ENCODE measurements at regions not wholly inside any gene's neighbourhood (a gene's known extent, or its start where the extent isn't known, plus 50 kb on each side); places are given as distances from the start of the nearest gene placed in this dataset.

DNA sequence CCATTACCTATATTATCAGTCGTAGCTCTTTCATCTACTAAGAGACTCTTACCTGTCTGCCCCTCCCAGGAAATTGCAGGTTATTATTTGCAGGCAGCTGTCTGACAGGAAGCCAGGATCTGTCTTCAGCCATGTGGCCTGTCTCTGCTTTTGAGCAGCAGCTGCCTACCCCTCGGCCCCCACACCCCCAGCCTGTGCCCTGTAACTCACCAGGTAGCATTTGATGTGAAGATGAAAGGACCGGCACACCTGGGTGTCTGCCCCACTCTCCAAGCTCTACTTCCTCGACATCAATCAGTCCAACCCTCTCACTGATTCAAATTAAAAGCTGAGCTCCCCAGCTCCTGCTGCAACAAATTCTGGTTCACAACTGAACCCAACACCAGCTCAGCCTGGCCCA, 197.2 kb upstream of the CTNNB1 start:
- no peaks in the 10 kb centered on the region for H3K79me2 ChIP-seq (ENCODE audit: insufficient read depth, low read length)
- H3K9me2 ChIP-seq (replicated peaks; ENCODE audit: low read depth, low read length), result no peaks in the 10 kb centered on the region
- H3K4me3 ChIP-seq (ENCODE audit: low read length, poor library complexity, severe bottlenecking), result no peak overlapping the region
- H4K20me1 ChIP-seq (ENCODE audit: insufficient read depth, low read length, poor library complexity, severe bottlenecking), result no peaks in the 10 kb centered on the region
- no peak overlapping the region for H3K9ac ChIP-seq (ENCODE audit: low read depth, low read length, poor library complexity, severe bottlenecking)
- no peaks in the 10 kb centered on the region for H3K4me1 ChIP-seq (ENCODE audit: insufficient read depth, low read length, poor library complexity, severe bottlenecking)
- peaks cover 9% of the 10 kb centered on the region for H3K27me3 ChIP-seq (ENCODE audit: insufficient read depth, low read length, poor library complexity, severe bottlenecking)
- no peak for TF ChIP-seq EZH2phosphoT487 (IDR thresholded peaks at IDR 0.05; ENCODE audit: borderline replicate concordance)
- TF ChIP-seq, protein P1, sequence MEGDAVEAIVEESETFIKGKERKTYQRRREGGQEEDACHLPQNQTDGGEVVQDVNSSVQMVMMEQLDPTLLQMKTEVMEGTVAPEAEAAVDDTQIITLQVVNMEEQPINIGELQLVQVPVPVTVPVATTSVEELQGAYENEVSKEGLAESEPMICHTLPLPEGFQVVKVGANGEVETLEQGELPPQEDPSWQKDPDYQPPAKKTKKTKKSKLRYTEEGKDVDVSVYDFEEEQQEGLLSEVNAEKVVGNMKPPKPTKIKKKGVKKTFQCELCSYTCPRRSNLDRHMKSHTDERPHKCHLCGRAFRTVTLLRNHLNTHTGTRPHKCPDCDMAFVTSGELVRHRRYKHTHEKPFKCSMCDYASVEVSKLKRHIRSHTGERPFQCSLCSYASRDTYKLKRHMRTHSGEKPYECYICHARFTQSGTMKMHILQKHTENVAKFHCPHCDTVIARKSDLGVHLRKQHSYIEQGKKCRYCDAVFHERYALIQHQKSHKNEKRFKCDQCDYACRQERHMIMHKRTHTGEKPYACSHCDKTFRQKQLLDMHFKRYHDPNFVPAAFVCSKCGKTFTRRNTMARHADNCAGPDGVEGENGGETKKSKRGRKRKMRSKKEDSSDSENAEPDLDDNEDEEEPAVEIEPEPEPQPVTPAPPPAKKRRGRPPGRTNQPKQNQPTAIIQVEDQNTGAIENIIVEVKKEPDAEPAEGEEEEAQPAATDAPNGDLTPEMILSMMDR (conservative IDR thresholded peaks at IDR 0.05; ENCODE audit: low read length), result no peak
- no peaks in the 10 kb centered on the region for H3K9me3 ChIP-seq (ENCODE audit: insufficient read depth, low read depth, low read length)
- H3K4me2 ChIP-seq (ENCODE audit: low read depth, low read length, poor library complexity, severe bottlenecking), result no peak overlapping the region
- H3F3A ChIP-seq (ENCODE audit: low read depth), result no peaks in the 10 kb centered on the region
- no peaks in the 10 kb centered on the region for H3K36me3 ChIP-seq (ENCODE audit: insufficient read depth, low read length)
- no peak overlapping the region for H2AFZ ChIP-seq (ENCODE audit: low read length)

GRCh38 chr3:41007399-41007798, 191.9 kb upstream of the CTNNB1 start:
- no peak overlapping the region for H3K9ac ChIP-seq (ENCODE audit: low read depth, low read length, poor library complexity, severe bottlenecking)
- H3K79me2 ChIP-seq (ENCODE audit: insufficient read depth, low read length), result no peaks in the 10 kb centered on the region
- no peaks in the 10 kb centered on the region for H3F3A ChIP-seq (ENCODE audit: low read depth)
- no peak overlapping the region for H3K4me3 ChIP-seq (ENCODE audit: low read length, poor library complexity, severe bottlenecking)
- H3K4me2 ChIP-seq (ENCODE audit: low read depth, low read length, poor library complexity, severe bottlenecking), result no peak overlapping the region
- TF ChIP-seq, protein P1 (conservative IDR thresholded peaks at IDR 0.05; ENCODE audit: low read length), result no peak
- TF ChIP-seq EZH2phosphoT487 (IDR thresholded peaks at IDR 0.05; ENCODE audit: borderline replicate concordance), result no peak
- H3K36me3 ChIP-seq (ENCODE audit: insufficient read depth, low read length), result no peaks in the 10 kb centered on the region
- H3K4me1 ChIP-seq (ENCODE audit: insufficient read depth, low read length, poor library complexity, severe bottlenecking), result no peaks in the 10 kb centered on the region
- peaks cover 9% of the 10 kb centered on the region for H3K27me3 ChIP-seq (ENCODE audit: insufficient read depth, low read length, poor library complexity, severe bottlenecking)
- no peak overlapping the region for H2AFZ ChIP-seq (ENCODE audit: low read length)
- no peaks in the 10 kb centered on the region for H4K20me1 ChIP-seq (ENCODE audit: insufficient read depth, low read length, poor library complexity, severe bottlenecking)
- H3K9me2 ChIP-seq (replicated peaks; ENCODE audit: low read depth, low read length), result no peaks in the 10 kb centered on the region
- peaks cover 5% of the 10 kb centered on the region; the same call in 1 of the 2 replicates for H3K9me3 ChIP-seq (ENCODE audit: insufficient read depth, low read depth, low read length)

DNA sequence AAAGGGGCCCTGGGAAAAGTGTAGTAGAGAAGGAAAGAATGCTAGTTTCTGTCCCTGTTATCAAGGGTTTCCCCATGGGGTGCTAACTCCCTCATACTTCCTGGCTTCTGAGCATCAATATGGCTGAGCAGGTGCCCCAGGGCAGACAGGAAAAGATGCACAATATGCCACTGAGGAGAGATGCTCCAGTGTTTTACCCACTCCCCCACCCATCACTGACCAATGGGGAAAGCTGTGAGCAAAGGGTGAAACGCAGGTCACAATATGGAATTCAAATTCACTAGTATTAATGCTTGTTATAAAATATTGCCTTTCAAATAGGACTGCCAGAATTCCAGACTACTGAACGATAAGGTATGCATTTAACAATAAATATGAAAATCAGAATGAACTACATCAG, 187.5 kb upstream of the CTNNB1 start:
- no peaks in the 10 kb centered on the region for H3K79me2 ChIP-seq (ENCODE audit: insufficient read depth, low read length)
- H3K4me3 ChIP-seq (ENCODE audit: low read length, poor library complexity, severe bottlenecking), result no peak overlapping the region
- H3K9me3 ChIP-seq (ENCODE audit: insufficient read depth, low read depth, low read length), result peaks cover 5% of the 10 kb centered on the region; the same call in 1 of the 2 replicates
- no peaks in the 10 kb centered on the region for H3F3A ChIP-seq (ENCODE audit: low read depth)
- H3K9ac ChIP-seq (ENCODE audit: low read depth, low read length, poor library complexity, severe bottlenecking), result no peak overlapping the region
- H3K36me3 ChIP-seq (ENCODE audit: insufficient read depth, low read length), result no peaks in the 10 kb centered on the region
- H3K27me3 ChIP-seq (ENCODE audit: insufficient read depth, low read length, poor library complexity, severe bottlenecking), result peaks cover 5% of the 10 kb centered on the region
- H4K20me1 ChIP-seq (ENCODE audit: insufficient read depth, low read length, poor library complexity, severe bottlenecking), result no peaks in the 10 kb centered on the region
- H2AFZ ChIP-seq (ENCODE audit: low read length), result no peak overlapping the region
- no peak for TF ChIP-seq EZH2phosphoT487 (IDR thresholded peaks at IDR 0.05; ENCODE audit: borderline replicate concordance)
- TF ChIP-seq, protein P1 (conservative IDR thresholded peaks at IDR 0.05; ENCODE audit: low read length), result no peak
- H3K9me2 ChIP-seq (replicated peaks; ENCODE audit: low read depth, low read length), result no peaks in the 10 kb centered on the region
- no peak overlapping the region for H3K4me2 ChIP-seq (ENCODE audit: low read depth, low read length, poor library complexity, severe bottlenecking)
- H3K4me1 ChIP-seq (ENCODE audit: insufficient read depth, low read length, poor library complexity, severe bottlenecking), result no peaks in the 10 kb centered on the region

Measured in Loucy (cell line).